NCI-H1048 (cell line): ENCODE measurements at regions not wholly inside any gene's neighbourhood (a gene's known extent, or its start where the extent isn't known, plus 50 kb on each side); places are given as distances from the start of the nearest gene placed in this dataset.

Experiments used
- DNase-seq: peaks from one replicate; lab custom pipeline; 2025; lab: John Stamatoyannopoulos, UW

DNA sequence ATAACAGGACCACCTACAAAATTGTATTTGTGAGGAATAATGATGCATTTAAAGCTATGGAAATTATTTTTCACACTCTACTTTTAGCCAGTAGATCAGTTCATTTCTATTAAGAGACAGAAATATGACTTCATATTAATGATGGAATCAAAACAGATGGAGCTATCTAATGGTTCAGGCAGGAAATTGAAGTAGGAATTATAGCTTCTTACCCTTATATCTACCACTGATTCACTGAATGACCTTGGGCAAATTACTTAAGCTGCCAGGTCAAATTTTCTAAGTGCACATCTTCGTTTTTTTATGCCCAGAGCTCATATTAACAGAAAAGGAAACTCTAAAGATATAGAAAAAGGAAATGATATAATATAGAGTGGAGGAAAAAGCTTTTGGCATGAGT, 323.1 kb downstream of the PCDH10 start:
- no peak for DNase-seq

DNA sequence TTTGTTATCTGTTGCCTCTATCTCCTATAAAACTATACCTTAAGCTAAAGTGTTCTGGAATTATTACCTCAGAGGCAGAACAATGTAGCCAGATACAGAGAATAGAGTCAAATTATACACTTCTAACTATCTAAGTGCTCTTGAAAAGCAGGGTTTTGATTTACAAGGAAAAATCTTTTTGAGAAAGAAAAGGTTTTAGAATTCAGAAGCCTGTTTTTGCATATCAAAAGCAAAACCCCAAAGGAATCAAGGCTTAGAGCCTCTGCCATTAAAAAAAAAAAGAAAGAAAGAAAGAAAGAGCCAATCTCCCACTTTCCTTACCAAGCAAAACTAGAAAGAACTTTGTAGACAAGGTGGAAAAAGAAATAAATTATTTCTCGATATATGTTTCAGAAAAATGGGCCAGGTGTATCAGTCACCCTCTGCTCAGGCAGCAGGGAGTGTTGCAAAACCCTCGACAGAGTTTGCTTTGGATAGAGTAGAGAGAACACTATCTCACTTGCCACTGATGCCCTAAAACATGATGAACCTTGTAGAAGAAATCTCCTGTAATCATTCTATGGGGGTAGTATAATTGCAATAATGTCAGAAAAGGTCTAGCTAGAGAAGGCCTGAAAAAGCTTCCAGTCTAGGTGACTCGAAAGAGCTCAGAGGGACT, 318.3 kb downstream of the PCDH10 start:
- no peak for DNase-seq

DNA sequence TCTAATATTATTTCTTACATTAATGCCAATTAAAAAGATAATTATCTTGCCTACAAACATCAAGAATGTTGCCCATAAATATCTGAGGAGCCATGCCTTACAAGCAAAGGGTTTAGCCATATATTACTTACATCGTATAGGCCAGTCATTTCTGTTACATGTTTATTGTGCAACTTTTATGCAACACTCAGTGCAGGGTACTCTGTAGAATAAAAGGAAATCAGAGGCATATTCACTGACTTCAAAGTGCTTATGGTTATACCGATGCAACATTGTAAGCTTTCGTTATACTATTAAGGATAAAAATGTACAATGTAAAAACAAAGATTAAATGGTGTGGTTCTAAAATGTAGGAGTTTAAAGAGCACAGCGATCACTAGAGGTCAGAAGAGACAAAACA, 315.9 kb downstream of the PCDH10 start:
- DNase-seq, result no peak

DNA sequence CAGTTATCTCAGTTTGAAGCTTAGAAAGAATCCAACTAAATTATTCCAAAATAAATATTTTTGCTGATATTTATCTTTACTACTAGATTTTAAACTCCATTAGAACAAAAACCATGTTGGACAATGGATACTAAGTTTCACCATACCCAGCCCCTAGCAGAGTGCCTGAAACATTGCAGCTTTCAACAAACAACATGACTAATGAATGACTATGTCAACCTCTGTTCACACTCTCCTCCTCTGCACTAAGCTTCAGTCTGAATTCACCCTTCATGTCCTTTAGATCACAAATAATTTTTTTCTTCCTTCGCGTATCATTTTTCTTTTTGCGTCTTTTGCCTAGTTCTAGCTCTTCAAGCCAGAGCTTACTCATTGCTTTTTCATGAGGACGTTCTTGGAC, 315.2 kb downstream of the PCDH10 start:
- no peak for DNase-seq

DNA sequence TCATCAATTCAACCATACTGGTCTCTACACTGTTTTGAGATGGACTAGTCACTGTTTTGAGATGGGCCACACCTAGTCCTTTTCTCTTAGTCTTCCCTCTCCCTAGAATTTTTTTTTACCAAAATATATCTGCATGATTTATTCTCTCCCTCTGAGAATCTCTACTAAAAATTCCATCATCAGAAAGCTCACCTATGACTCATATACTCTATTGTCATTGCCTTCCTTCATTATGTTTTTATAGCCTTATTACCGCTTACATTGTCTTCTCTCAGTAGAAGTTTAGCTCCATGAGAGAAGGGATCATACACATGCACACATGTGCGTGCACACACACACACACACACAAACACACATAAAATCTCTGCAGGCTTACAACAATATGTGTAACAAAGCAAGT, 303.6 kb downstream of the PCDH10 start:
- no peak for DNase-seq

DNA sequence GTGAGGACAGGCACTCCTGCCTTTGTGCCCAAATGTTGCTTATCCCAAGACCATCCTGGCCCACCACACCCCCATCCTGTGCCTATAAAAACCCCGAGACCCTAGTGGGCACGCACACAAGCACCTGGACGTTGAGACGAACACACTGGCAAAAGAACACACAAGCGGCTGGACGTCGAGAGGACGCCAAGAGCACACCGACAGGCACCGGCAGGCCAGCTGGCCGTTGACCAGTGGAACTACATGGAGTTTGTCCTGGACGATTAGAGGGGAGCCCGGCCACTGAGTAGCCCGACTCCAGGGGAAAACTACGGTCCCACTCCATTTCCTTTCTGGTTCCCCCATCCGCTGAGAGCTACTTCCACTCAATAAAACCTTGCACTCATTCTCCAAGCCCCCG, 301.7 kb downstream of the PCDH10 start:
- no peak for DNase-seq

DNA sequence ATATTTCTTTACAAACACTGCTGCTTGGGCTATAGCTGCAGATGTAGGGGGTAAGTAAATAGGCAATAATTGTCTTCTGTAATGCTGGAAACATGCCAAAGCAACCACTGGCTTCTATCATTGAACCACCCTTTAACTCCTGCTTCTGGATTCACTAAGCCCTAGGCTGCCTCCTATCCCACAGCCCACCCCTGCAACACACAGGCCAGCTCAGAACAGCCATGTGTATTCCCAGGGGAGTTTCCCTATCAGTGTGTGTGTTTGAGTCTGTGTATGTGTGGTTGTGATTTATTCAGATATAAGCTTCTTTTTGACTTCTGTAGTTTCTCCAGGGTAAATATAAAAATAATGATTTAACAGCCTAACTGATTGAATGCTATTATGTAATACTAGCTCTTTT, 291.3 kb downstream of the PCDH10 start:
- DNase-seq, result no peak

DNA sequence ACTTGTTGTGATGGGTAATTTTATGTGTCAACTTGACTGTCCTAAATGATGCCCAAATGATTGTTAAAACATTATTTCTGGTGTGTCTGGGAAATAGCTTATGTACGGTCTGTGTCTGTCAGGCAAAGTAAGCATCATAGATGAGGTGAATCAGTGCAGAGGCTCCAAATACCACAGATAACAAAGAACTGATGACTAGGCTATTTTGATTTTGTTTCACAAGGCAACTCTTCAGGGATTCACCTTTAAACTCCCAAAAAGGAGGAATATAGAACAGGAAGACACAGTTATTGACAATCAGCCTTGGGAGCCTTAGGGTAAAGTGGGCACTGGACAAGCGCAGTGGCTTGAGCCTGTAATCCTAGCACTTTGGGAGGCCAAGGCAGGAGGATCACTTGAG, 290.7 kb downstream of the PCDH10 start:
- DNase-seq, result no peak

DNA sequence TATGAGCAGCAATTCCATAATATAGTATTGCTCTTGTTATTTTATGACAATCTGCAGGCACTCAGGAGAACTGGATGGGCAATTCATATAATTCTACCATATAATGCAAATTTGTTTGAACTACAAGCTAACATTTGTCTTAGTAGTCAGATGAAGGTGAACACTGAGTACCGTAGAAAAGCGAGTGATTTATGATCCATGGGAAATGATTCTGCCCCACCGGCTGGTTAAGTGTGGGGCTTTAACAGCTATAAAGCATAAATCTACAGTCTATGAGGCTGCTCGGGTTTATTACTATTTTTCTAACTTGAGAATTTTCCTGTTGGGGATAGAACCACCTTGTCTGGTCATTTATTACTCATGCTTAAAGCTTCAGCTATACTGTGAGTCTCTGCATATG, 275.5 kb downstream of the PCDH10 start:
- DNase-seq, result peak; percentile 28

DNA sequence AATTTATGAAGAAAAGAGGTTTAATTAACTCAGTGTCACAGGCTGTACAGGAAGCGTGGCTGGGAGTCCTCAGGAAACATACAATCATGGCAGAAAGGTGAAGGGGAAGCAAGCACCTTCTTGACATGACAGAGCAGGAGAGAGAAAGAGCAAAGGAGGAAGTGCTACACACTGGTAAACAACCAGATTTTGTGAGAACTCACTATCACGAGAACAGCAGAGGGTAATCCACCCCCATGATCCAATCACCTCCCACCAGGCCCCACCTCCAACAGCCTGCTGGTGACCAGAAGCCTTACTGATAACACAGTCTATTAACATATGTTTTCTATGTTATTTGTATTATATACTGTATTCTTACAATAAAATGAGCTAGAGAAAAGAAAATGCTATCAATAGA, 254.8 kb downstream of the PCDH10 start:
- no peak for DNase-seq

DNA sequence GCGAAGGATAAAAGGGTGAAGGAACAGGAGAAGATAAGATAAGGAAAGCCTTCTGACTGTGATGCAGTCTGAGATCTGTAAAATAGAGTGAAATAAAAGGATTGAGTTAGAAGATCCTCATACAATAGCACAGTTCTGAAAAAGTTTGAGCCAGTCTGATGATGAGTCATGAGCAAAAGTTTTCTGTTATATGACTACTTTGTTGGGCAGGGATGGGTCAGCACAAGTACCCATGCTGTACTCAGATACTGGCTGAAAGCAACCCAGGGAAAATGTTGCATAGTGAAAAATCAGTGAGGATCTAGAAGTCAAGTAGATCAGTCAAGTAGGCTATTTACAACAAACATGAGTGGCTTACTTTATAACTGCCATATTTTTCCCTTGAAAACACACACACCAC, 253.5 kb downstream of the PCDH10 start:
- no peak for DNase-seq

DNA sequence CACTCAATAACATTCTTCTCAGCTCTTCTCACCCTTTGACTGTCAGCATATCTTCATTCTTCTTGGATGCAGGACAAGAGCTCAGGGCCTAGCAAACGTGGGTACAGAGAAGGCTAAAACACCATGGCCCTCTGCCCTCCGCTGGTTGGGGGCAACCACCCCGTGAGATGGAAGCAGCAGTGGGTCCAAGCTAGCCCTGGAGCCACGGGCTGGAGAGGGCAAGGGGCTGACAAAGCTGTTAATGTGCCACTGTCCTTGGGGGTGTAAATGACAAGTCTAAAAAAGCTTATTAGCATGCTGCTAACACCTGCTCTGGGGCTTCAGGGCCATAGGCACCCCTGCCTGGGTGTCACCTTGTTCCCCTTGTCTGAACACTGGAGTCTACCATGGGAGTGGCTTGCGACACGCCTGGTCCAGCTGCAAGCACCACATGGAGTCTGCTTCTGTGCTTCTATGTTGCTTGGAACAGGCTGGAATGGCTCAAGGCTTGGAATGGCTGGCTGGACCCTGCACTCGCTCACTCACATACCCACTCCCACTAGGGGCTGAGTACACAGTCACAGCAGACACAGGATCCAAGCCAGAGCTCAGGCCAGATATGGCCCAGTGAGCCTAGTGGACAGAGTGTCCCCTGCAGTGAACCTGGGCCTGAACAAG, 246.0 kb downstream of the PCDH10 start:
- DNase-seq, result no peak

DNA sequence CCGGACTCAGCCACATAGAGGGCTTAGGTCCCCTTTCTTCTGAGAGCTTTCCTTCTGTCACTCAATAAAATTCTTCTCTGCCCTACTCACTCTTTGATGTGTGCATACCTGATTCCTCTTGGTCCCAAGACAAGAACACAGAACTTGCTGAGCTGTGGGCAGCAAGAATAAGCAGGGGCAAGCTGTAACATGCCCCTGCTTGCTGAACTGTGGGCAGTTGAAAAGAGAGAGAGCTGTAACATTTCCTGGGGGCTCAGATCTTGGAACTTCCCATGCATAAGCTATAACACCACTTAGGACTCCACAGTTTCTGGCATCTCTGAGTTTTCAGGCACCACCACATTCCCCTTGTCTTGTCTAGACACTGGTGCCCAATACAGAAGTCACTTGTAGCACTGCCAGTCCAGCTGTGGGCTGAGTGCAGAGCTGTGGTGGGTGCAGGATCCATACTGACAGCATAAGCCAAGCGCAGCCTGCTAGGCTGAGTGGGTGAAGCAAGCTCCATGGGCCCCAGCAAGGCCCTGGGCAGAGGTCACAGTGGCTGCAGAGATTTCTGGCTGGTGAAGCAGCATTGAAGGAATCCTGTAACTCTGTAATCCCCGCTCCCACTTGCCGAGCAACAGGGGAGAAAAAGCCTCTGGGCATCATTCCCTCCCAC, 241.2 kb downstream of the PCDH10 start:
- no peak for DNase-seq

DNA sequence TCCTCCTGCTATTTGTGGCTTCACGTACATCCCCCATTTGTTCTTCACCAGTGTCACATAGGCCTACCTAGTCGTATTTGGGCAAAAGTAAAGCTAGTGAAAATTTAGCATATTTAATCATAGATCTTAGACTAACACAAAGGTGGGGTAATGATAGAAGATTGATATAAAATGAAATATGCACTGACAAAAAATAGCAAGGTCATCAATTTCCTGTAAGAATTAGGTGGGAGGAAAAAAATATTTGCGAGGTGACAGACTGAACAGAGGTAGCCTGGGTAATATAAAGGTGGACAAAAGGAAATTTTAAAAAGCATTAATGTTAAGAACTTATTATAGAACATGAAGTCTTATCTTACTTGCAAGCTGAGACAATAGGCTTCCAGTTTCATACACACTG, 239.9 kb downstream of the PCDH10 start:
- DNase-seq, result no peak

DNA sequence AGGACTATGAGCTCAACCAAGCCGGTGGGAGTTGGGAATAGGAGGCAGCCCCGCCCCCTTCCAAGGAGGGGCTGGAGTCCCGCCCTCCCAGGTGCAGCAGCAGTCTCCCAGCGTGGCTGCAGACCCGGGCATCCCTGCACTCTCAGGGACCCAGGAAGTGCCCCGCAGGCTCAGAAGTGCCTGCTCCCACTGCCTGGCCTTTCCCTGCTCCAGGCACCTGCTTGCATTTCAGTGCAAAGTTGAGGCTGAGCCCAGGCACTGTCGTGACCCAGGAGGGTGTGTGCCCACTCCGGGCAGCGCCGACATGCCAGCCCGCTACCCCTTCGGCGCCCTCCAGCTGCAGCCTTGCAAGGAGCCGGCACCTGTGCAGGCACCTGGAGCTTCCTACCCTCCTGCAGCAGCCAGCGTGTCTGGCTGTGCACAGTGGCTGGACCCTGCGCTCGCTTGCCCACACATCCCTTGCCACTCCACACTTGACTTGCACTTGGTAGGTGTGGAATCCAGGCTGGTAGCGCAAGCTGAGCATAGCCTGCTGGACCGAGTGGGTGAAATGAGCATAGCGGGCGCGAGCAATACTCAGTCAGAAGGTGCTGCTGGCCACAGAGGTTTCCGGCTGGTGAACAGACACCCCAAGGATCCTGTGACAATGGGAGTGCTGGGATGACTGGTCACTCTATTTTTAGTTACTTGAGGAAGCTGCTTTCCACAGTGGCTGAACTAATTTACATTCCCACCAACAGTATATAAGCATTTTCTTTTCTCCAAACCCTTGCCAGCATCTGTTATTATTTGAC, 236.3 kb downstream of the PCDH10 start:
- DNase-seq, result no peak

DNA sequence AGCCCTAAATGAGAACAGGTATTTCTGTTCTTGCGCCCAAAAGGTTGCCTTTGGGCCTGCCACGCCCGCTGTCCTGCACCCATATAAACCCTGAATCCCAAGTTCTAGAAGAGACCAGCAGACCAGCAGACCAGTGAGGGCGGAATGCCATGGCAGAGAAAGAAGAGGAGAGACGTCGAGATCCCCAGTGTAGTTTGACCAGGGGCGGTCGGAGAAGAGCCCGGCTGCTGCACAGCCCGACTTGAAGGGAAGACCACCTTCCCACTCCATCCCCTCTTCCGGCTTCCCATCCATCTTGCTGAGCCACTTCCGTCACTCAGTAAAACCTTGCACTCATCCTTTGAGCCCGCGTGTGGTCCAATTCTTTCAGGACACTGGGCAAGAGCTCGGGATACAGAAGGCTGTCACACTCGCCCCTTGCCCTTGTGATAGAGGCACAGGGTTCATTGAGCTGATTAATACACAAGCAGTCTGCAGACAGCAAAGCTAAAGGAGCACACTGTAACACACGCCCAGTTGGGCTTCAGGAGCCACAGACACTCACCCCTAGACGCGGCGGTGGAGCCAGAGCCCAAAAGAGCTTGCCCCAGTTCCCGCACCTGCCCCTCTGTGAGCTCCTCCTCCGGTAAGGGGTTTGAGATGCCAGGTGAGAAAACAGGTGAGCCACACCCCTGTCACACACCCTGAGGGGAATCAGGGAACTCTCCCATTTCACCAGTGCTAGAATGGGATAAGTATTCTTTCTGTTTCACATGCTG, 230.8 kb downstream of the PCDH10 start:
- no peak for DNase-seq

DNA sequence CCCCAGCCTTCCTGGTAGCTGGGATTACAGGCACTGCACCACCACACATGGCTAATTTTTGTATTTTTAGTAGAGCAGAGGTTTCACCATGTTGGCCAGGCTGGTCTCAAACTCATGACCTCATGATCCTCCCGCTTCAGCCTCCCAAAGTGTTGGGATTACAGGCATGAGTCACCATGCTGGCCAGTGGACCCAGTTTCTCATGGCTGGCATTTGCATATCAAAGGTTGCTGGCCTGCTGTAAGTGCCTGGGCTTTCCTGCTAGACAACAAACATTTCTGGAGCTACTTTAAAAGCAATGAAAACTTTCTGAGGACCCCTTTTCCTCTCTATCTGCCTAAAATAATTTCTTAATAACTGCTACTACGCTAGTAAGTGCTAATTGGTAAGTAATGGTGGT, 228.2 kb downstream of the PCDH10 start:
- no peak for DNase-seq

DNA sequence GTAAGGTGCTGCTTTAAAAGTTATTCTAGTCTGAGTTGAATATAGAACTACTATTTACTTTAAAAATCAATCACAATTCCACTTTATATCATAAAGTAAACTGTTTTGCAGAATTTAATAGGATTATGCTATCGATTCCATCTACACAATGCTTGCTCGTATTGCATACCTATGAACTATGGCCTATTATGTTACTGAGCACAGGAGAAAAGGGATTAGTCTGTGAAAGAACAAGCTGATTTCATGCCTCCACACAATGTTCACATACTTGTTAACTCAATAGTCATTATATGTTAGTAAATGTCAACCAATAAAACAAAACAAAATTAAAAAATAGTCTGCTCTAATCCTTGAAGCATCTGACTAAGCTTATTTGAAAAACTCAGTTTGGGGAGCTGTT, 223.6 kb downstream of the PCDH10 start:
- no peak for DNase-seq

DNA sequence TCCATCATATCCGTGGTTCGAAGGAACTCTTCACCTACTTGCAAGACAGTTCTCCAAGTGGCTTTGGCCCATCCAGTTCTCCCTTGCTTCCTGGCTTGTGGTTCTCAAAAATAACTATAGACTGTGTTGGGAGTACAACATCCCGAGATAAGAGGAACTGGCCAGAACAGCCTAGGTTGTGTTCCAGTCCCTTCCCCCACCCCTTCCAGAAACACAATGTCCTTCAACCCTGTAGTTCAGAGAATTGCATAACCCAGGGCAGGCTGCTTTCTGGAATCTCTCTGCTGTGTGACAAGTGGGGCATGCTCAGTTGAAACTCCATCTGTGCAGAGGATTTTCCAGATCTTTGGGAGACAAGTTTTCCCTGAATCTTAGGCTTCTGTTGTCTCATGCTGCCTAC, 206.5 kb downstream of the PCDH10 start:
- DNase-seq, result no peak

DNA sequence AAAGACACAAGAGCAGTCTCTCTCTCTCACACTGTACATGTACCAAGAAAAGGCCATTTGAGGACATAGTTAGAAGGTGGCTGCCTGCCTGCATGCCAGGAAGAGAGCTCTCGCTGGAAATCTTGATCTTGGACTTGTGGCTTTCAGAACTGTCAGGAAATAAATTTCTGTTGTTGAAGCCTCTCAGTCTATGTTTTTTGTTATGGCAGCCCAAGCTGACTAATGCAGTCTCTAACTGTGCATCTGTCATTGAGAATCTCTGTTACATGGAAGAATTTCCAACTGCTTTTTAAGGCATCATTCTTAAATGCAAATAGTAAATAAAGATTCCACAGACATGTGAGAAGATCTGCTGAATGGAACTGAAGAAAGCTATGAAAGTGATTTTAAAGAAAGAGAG, 198.3 kb downstream of the PCDH10 start:
- no peak for DNase-seq

DNA sequence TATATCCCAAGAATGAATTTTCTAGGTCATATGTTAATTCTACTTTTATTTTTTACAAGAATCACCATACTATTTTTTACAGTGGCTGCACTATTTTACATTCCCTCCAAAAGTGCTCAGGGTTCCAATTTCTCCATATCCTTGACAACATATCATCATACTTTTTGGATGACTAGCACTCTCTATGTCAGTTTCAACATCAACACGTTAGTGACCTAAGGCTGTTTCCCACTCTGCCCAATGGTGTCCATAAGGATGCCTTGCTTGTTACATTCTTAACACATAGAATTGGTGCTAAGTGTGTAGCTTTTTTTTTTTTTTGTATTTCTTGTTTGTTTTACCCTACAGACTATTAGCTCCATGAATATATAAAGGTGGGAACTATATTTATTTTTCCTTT, 175.4 kb downstream of the PCDH10 start:
- DNase-seq, result no peak

DNA sequence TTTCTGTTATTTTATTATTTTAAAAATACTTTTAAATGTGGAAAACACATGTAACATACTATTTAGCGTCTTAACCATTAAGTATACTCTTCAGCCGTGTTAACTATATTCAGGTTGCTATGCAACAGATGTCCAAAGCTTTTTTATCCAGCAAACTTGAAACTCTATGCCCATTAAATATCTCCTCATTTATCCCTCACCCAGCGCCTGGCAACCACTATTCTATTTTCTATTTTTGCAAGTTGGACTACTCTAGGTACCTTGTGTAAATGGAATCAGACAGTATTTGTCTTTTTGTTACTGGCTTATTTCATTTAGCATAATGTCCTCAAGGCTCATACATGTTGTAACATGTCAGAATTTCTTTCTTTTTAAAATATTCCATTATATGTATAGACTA, 174.6 kb downstream of the PCDH10 start:
- no peak for DNase-seq
